K562 (cell line): ENCODE measurements at regions not wholly inside any gene's neighbourhood (a gene's known extent, or its start where the extent isn't known, plus 50 kb on each side); places are given as distances from the start of the nearest gene placed in this dataset.
A peak's percentile ranks its signal among the peaks of the same experiment; 100 is the strongest.

Experiments used
- BHLHE40 ChIP-seq: IDR thresholded peaks from 2 replicates; pipeline ENCODE4 v1.6.1; 2011; ENCODE audit warnings: low read length, improper control_type of control experiment
- DPF2 ChIP-seq: fragments of 450-650 bp; IDR thresholded peaks from 2 replicates; pipeline ENCODE4 v1.6.1; 2016
- FOXM1 ChIP-seq, 2 experiments: fragments of 450-650 bp in 1 of 2; sonication (generic) in 1 of 2; formaldehyde crosslinking in 1 of 2; IDR thresholded peaks; 2 replicates each; pipeline versions ENCODE4 v1.6.1 to v1.9.0; 2017 to 2022; ENCODE audit warnings: low read depth in 2 of 2, mild to moderate bottlenecking in 2 of 2, missing genetic modification reagents in 1 of 2, moderate library complexity in 1 of 2
- MBD1 ChIP-seq: fragments of 250-450 bp; sonication (Bioruptor Pico); IDR thresholded peaks from 2 replicates; pipeline ENCODE4 v1.8.0; 2022; ENCODE audit warnings: inconsistent platforms
- MGA ChIP-seq: fragments of 450-650 bp; IDR thresholded peaks from 2 replicates; pipeline ENCODE4 v1.6.1; 2016; ENCODE audit warnings: mild to moderate bottlenecking, moderate library complexity
- NRF1 ChIP-seq, 2 experiments: fragments of 450-650 bp; IDR thresholded peaks in 1 of 2; conservative IDR thresholded peaks in 1 of 2; 2 replicates each; pipeline ENCODE4 v1.6.1; 2014; ENCODE audit warnings: mild to moderate bottlenecking in 2 of 2
- PHB2 ChIP-seq: fragments of 450-650 bp; IDR thresholded peaks from 2 replicates; pipeline ENCODE4 v1.6.1; 2017; ENCODE audit warnings: low read depth
- SIX5 ChIP-seq, 2 experiments: IDR thresholded peaks; 2 replicates each; pipeline ENCODE4 v1.6.1; 2011; ENCODE audit warnings: low read length in 2 of 2, borderline replicate concordance in 1 of 2, low read depth in 1 of 2, mild to moderate bottlenecking in 1 of 2, moderate library complexity in 1 of 2; ENCODE audit not compliant: insufficient read depth in 1 of 2
- SMARCC2 ChIP-seq: fragments of 450-650 bp; IDR thresholded peaks from 2 replicates; pipeline ENCODE4 v1.6.1; 2017; ENCODE audit warnings: antibody characterized with exemption, moderate library complexity, mild to moderate bottlenecking, low read depth
- YY1 ChIP-seq, 3 experiments: IDR thresholded peaks; 2 replicates each; pipeline ENCODE4 v1.6.1; 2011; ENCODE audit warnings: low read length in 2 of 3, mild to moderate bottlenecking in 2 of 3, moderate library complexity in 2 of 3, borderline replicate concordance in 1 of 3, control low read depth in 1 of 3, low read depth in 1 of 3; ENCODE audit not compliant: insufficient read depth in 3 of 3, insufficient replicate concordance in 2 of 3, control insufficient read depth in 1 of 3, insufficient read length in 1 of 3; ENCODE audit errors: extremely low read depth in 1 of 3
- ZHX1 ChIP-seq: fragments of 150-350 bp; conservative IDR thresholded peaks from 2 replicates; pipeline ENCODE4 v1.6.1; 2014; ENCODE audit warnings: low read length

- TF ChIP-seq MGA (peak; percentile 48), FOXM1 (IDR thresholded peaks at IDR 0.05; ENCODE audit: low read depth) (no peak), FOXM1 (CRISPR knock-in tag; IDR thresholded peaks at IDR 0.05; ENCODE audit: low read depth) (no peak), MBD1 (no peak), SMARCC2 (0 out of 2 replicates have a peak, but pooled peaks have one; percentile 29), DPF2 (peak; percentile 87), YY1 (IDR thresholded peaks at IDR 0.05; ENCODE audit: borderline replicate concordance in 1 of 3, control insufficient read depth in 1 of 3, extremely low read depth in 1 of 3, insufficient read depth in 3 of 3, insufficient read length in 1 of 3, insufficient replicate concordance in 2 of 3, low read depth in 1 of 3, low read length in 2 of 3) (peak in 1 of 3 experiments; percentile 68), SIX5 (IDR thresholded peaks at IDR 0.05; ENCODE audit: borderline replicate concordance in 1 of 2, insufficient read depth in 1 of 2, low read depth in 1 of 2, low read length in 2 of 2) (no peak), NRF1 (conservative IDR thresholded peaks at IDR 0.05 in 1 of 2, IDR thresholded peaks at IDR 0.05 in 1 of 2) (0 out of 4 replicates have a peak, but pooled peaks of 1 of the 2 experiments have one; percentile 7), ZHX1 (no peak), BHLHE40 (peak; percentile 29; the same call in 1 of the 2 replicates), PHB2 (no peak)
These were observed 71.1 kb downstream of the SAMD9 start (continued) for GRCh38 chr7:93046641-93047040.
